K562 (cell line): ENCODE measurements at regions not wholly inside any gene's neighbourhood (a gene's known extent, or its start where the extent isn't known, plus 50 kb on each side); places are given as distances from the start of the nearest gene placed in this dataset.
A peak's percentile ranks its signal among the peaks of the same experiment; 100 is the strongest.

ENCODE experiments used
- BRD4 ChIP-seq: fragments of 200-600 bp; sonication (generic); IDR thresholded peaks from 2 replicates; pipeline ENCODE4 v1.6.1; 2017; ENCODE audit warnings: inconsistent platforms
- CXXC5 ChIP-seq: fragments of 250-450 bp; sonication (Bioruptor Pico); IDR thresholded peaks from 2 replicates; pipeline ENCODE4 v1.8.0; 2022; ENCODE audit warnings: inconsistent platforms, mild to moderate bottlenecking, moderate library complexity
- DNMT1 ChIP-seq: fragments of 450-650 bp; IDR thresholded peaks from 2 replicates; pipeline ENCODE4 v1.6.1; 2016; ENCODE audit warnings: antibody characterized with exemption, mild to moderate bottlenecking
- KDM1A ChIP-seq, 2 experiments: fragments of 450-650 bp; IDR thresholded peaks; 2 replicates each; pipeline ENCODE4 v1.6.1; 2016; ENCODE audit warnings: mild to moderate bottlenecking in 2 of 2
- MTA3 ChIP-seq: fragments of 450-650 bp; formaldehyde crosslinking; IDR thresholded peaks from 2 replicates; pipeline ENCODE4 v1.6.1; 2017; ENCODE audit warnings: mild to moderate bottlenecking, borderline replicate concordance
- MTF1 ChIP-seq: fragments of 250-450 bp; sonication (Bioruptor Pico); IDR thresholded peaks from 2 replicates; pipeline ENCODE4 v1.9.0; 2021; ENCODE audit warnings: moderate library complexity, mild to moderate bottlenecking, inconsistent platforms, borderline replicate concordance
- NCOA6 ChIP-seq: fragments of 450-650 bp; IDR thresholded peaks from 2 replicates; pipeline ENCODE4 v1.6.1; 2017; ENCODE audit warnings: mild to moderate bottlenecking
- NFRKB ChIP-seq: fragments of 450-650 bp; IDR thresholded peaks from 2 replicates; pipeline ENCODE4 v1.6.1; 2016; ENCODE audit warnings: low read depth
- NR2C1 ChIP-seq, 2 experiments: fragments of 450-650 bp; IDR thresholded peaks; 2 replicates each; pipeline ENCODE4 v1.6.1; 2017; ENCODE audit warnings: mild to moderate bottlenecking in 2 of 2, antibody characterized with exemption in 1 of 2, inconsistent platforms in 1 of 2, missing compliant biosample characterization in 1 of 2, missing genetic modification characterization in 1 of 2
- NRF1 ChIP-seq, 2 experiments: fragments of 450-650 bp; IDR thresholded peaks in 1 of 2; conservative IDR thresholded peaks in 1 of 2; 2 replicates each; pipeline ENCODE4 v1.6.1; 2014; ENCODE audit warnings: mild to moderate bottlenecking in 2 of 2
- RAD21 ChIP-seq, 2 experiments: fragments of 250-450 bp in 1 of 2; fragments of 450-650 bp in 1 of 2; sonication (Bioruptor Pico) in 1 of 2; formaldehyde crosslinking in 1 of 2; IDR thresholded peaks in 1 of 2; conservative IDR thresholded peaks in 1 of 2; 2 replicates each; pipeline versions ENCODE4 v1.4.0 to v1.8.0; 2020 to 2022; ENCODE audit warnings: mild to moderate bottlenecking in 2 of 2, moderate library complexity in 1 of 2
- TF ChIP-seq, protein P1 (sequence below): fragments of 250-450 bp; sonication (Bioruptor Pico); IDR thresholded peaks from 2 replicates; pipeline ENCODE4 v1.5.0; 2021; ENCODE audit warnings: mild to moderate bottlenecking, borderline replicate concordance
- TF ChIP-seq, protein P2 (sequence below): fragments of 450-650 bp; formaldehyde crosslinking; IDR thresholded peaks from 2 replicates; pipeline ENCODE4 v1.4.0; 2022; ENCODE audit warnings: missing genetic modification characterization
- TF ChIP-seq, protein P3 (sequence below): fragments of 250-450 bp; sonication (Bioruptor Pico); IDR thresholded peaks from 2 replicates; pipeline ENCODE4 v1.8.0; 2021; ENCODE audit warnings: moderate library complexity, mild to moderate bottlenecking, inconsistent platforms
- TF ChIP-seq, protein P4 (sequence below): fragments of 450-650 bp; conservative IDR thresholded peaks from 2 replicates; pipeline ENCODE4 v1.6.1; 2016; ENCODE audit warnings: missing genetic modification characterization, low read depth, mild to moderate bottlenecking, missing compliant biosample characterization, moderate library complexity

DNA sequence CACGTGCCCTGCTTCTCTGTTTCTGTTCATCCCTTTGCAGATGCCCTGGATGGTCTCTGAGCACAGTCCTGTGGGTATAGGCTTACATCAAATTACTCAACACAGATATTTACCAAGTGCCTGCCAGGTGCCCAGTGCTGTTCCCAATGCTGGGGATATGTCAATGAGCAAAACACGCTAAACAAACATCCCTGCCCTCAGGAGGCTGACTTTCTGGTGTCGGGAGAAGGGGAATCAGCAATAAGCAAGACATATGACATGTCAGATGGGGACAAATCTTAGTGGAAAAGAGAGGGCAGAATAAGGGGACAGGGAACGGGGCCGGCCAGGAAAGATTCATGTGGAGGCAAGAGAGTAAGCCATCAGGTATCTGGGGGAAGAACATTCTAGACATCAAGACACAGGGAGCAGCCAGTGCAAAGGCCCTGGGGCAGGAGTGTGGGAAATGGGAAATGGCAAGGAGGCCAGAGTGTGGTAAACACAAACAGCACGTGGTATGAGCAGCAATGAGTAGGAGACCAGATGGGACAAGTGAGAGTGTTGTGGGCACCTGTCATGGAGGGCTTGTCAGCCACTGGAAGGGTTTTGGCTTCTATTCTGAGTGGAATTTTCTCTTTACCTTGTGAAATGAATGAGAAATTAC lies 160.2 kb upstream of the KAZN start (continued):
- TF ChIP-seq BRD4 (no peak; the same call in 1 of the 2 replicates), NFRKB (no peak), RAD21 (CRISPR knock-in tag; conservative IDR thresholded peaks at IDR 0.05 in 1 of 2, IDR thresholded peaks at IDR 0.05 in 1 of 2) (no peak), MTF1 (no peak), MTA3 (no peak), NRF1 (conservative IDR thresholded peaks at IDR 0.05 in 1 of 2, IDR thresholded peaks at IDR 0.05 in 1 of 2) (no peak), DNMT1 (no peak), NCOA6 (no peak), KDM1A (IDR thresholded peaks at IDR 0.05) (peak; percentile 68; a peak in 3 of 4 replicates), NR2C1 (IDR thresholded peaks at IDR 0.05) (no peak), NR2C1 (tag; IDR thresholded peaks at IDR 0.05) (no peak), CXXC5 (CRISPR knock-in tag) (no peak)
- TF ChIP-seq, protein P1, sequence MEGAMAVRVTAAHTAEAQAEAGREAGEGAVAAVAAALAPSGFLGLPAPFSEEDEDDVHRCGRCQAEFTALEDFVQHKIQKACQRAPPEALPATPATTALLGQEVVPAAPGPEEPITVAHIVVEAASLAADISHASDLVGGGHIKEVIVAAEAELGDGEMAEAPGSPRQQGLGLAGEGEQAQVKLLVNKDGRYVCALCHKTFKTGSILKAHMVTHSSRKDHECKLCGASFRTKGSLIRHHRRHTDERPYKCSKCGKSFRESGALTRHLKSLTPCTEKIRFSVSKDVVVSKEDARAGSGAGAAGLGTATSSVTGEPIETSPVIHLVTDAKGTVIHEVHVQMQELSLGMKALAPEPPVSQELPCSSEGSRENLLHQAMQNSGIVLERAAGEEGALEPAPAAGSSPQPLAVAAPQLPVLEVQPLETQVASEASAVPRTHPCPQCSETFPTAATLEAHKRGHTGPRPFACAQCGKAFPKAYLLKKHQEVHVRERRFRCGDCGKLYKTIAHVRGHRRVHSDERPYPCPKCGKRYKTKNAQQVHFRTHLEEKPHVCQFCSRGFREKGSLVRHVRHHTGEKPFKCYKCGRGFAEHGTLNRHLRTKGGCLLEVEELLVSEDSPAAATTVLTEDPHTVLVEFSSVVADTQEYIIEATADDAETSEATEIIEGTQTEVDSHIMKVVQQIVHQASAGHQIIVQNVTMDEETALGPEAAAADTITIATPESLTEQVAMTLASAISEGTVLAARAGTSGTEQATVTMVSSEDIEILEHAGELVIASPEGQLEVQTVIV, result no peak
- TF ChIP-seq, protein P2, sequence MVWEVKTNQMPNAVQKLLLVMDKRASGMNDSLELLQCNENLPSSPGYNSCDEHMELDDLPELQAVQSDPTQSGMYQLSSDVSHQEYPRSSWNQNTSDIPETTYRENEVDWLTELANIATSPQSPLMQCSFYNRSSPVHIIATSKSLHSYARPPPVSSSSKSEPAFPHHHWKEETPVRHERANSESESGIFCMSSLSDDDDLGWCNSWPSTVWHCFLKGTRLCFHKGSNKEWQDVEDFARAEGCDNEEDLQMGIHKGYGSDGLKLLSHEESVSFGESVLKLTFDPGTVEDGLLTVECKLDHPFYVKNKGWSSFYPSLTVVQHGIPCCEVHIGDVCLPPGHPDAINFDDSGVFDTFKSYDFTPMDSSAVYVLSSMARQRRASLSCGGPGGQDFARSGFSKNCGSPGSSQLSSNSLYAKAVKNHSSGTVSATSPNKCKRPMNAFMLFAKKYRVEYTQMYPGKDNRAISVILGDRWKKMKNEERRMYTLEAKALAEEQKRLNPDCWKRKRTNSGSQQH (CRISPR knock-in tag), result no peak
- TF ChIP-seq, protein P3, sequence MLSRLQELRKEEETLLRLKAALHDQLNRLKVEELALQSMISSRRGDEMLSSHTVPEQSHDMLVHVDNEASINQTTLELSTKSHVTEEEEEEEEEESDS (CRISPR knock-in tag), result no peak
- TF ChIP-seq, protein P4, sequence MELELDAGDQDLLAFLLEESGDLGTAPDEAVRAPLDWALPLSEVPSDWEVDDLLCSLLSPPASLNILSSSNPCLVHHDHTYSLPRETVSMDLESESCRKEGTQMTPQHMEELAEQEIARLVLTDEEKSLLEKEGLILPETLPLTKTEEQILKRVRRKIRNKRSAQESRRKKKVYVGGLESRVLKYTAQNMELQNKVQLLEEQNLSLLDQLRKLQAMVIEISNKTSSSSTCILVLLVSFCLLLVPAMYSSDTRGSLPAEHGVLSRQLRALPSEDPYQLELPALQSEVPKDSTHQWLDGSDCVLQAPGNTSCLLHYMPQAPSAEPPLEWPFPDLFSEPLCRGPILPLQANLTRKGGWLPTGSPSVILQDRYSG (tag), result no peak
